H9 (cell line): ENCODE measurements at regions not wholly inside any gene's neighbourhood (a gene's known extent, or its start where the extent isn't known, plus 50 kb on each side); places are given as distances from the start of the nearest gene placed in this dataset.

Source experiments
- DNase-seq: peaks from one replicate; pipeline ENCODE4 v3.0.0-alpha.2; 2017
- H2AFZ ChIP-seq: one replicate; pipeline ENCODE4 v1.6.1; 2013; ENCODE audit warnings: mild to moderate bottlenecking, low read length, control low read depth, moderate library complexity
- H2AK5ac ChIP-seq: 2 replicates; pipeline ENCODE4 v1.6.1; 2013; ENCODE audit warnings: low read length, control low read depth, mixed read lengths; ENCODE audit not compliant: insufficient read length
- H2BK120ac ChIP-seq: one replicate; pipeline ENCODE4 v1.6.1; 2013; ENCODE audit warnings: low read depth, mild to moderate bottlenecking, low read length, control low read depth, inconsistent platforms; ENCODE audit not compliant: poor library complexity, severe bottlenecking
- H2BK12ac ChIP-seq: 2 replicates; pipeline ENCODE4 v1.6.1; 2013; ENCODE audit warnings: low read length, control low read depth, mixed read lengths, low read depth; ENCODE audit not compliant: insufficient read length
- H2BK15ac ChIP-seq: 2 replicates; pipeline ENCODE4 v1.6.1; 2013; ENCODE audit warnings: low read depth, low read length, control low read depth
- H2BK20ac ChIP-seq: one replicate; pipeline ENCODE4 v1.6.1; 2013; ENCODE audit warnings: low read depth, mild to moderate bottlenecking, low read length, control low read depth, inconsistent platforms; ENCODE audit not compliant: poor library complexity, severe bottlenecking
- H2BK5ac ChIP-seq: 2 replicates; pipeline ENCODE4 v1.6.1; 2013; ENCODE audit warnings: low read length, control low read depth, mixed read lengths; ENCODE audit not compliant: insufficient read length
- H3K14ac ChIP-seq: 2 replicates; pipeline ENCODE4 v1.6.1; 2013; ENCODE audit warnings: low read length, control low read depth; ENCODE audit not compliant: insufficient read depth
- H3K18ac ChIP-seq: 2 replicates; pipeline ENCODE4 v1.6.1; 2013; ENCODE audit warnings: low read depth, mild to moderate bottlenecking, mixed read lengths, low read length, control low read depth; ENCODE audit not compliant: insufficient read length
- H3K23ac ChIP-seq: 2 replicates; pipeline ENCODE4 v1.6.1; 2013; ENCODE audit warnings: low read length, control low read depth, mixed read lengths, low read depth; ENCODE audit not compliant: insufficient read length
- H3K23me2 ChIP-seq: 2 replicates; pipeline ENCODE4 v1.6.1; 2013; ENCODE audit warnings: low read depth, mild to moderate bottlenecking, mixed read lengths, low read length, control low read depth; ENCODE audit not compliant: insufficient read length, poor library complexity, severe bottlenecking
- H3K27ac ChIP-seq: 2 replicates; pipeline ENCODE4 v1.5.1; 2013; ENCODE audit warnings: low read length, control low read depth, mixed read lengths, low read depth; ENCODE audit not compliant: insufficient read length
- H3K27me3 ChIP-seq: 2 replicates; pipeline ENCODE4 v1.6.1; 2013; ENCODE audit warnings: low read length, control low read depth, inconsistent platforms; ENCODE audit not compliant: insufficient read depth
- H3K4ac ChIP-seq: 2 replicates; pipeline ENCODE4 v1.6.1; 2013; ENCODE audit warnings: low read depth, mild to moderate bottlenecking, control low read depth, inconsistent platforms, low read length, moderate library complexity
- H3K4me1 ChIP-seq: 2 replicates; pipeline ENCODE4 v1.6.1; 2013; ENCODE audit warnings: low read length, control low read depth, inconsistent platforms; ENCODE audit not compliant: insufficient read depth
- H3K4me2 ChIP-seq: 2 replicates; pipeline ENCODE4 v1.6.1; 2013; ENCODE audit warnings: low read length, control low read depth, mixed read lengths; ENCODE audit not compliant: insufficient read length, insufficient read depth
- H3K56ac ChIP-seq: 2 replicates; pipeline ENCODE4 v1.6.1; 2013; ENCODE audit warnings: low read depth, mild to moderate bottlenecking, mixed read lengths, low read length, control low read depth; ENCODE audit not compliant: insufficient read length
- H3K79me1 ChIP-seq: 2 replicates; pipeline ENCODE4 v1.6.1; 2013; ENCODE audit warnings: low read depth, mild to moderate bottlenecking, moderate library complexity, low read length, control low read depth, inconsistent platforms; ENCODE audit not compliant: insufficient read depth, poor library complexity, severe bottlenecking
- H3K79me2 ChIP-seq: 2 replicates; pipeline ENCODE4 v1.6.1; 2013; ENCODE audit warnings: low read length, control low read depth, inconsistent platforms; ENCODE audit not compliant: insufficient read depth
- H3K9ac ChIP-seq: 2 replicates; pipeline ENCODE4 v1.6.1; 2013; ENCODE audit warnings: low read length, control low read depth, mixed read lengths; ENCODE audit not compliant: insufficient read length; ENCODE audit errors: extremely low read depth
- H3K9me3 ChIP-seq: one replicate; pipeline ENCODE4 v1.6.1; 2013; ENCODE audit warnings: low read depth, low read length, inconsistent platforms; ENCODE audit not compliant: control insufficient read depth
- H3T11ph ChIP-seq: one replicate; pipeline ENCODE4 v1.6.1; 2013; ENCODE audit warnings: mild to moderate bottlenecking, low read length, control low read depth, inconsistent platforms
- H4K20me1 ChIP-seq: one replicate; pipeline ENCODE4 v1.6.1; 2013; ENCODE audit not compliant: control insufficient read depth, insufficient read length, insufficient read depth
- H4K5ac ChIP-seq: 2 replicates; pipeline ENCODE4 v1.6.1; 2013; ENCODE audit warnings: low read depth, mild to moderate bottlenecking, mixed read lengths, low read length, control low read depth; ENCODE audit not compliant: insufficient read length
- H4K8ac ChIP-seq: replicated peaks from 2 replicates; pipeline ENCODE4 v1.6.1; 2013; ENCODE audit warnings: low read length, control low read depth, mixed read lengths, low read depth; ENCODE audit not compliant: insufficient read length
- H4K91ac ChIP-seq: 2 replicates; pipeline ENCODE4 v1.6.1; 2013; ENCODE audit warnings: low read depth, mild to moderate bottlenecking, moderate library complexity, mixed read lengths, low read length, control low read depth; ENCODE audit not compliant: insufficient read length
- H3K27ac Mint-ChIP-seq, 3 experiments: 2 replicates in 2 of 3; 3 replicates in 1 of 3; pipeline ENCODE4 v1.8.0; 2020 to 2021; ENCODE audit warnings: mixed read lengths in 3 of 3, mild to moderate bottlenecking in 1 of 3, moderate library complexity in 1 of 3
- H3K27me3 Mint-ChIP-seq: 2 replicates; pipeline ENCODE4 v1.8.0; 2021; ENCODE audit warnings: low read depth, mild to moderate bottlenecking, moderate library complexity, mixed read lengths
- H3K36me3 Mint-ChIP-seq, 3 experiments: 2 replicates in 2 of 3; 3 replicates in 1 of 3; pipeline ENCODE4 v1.8.0; 2020 to 2021; ENCODE audit warnings: low read depth in 3 of 3, mixed read lengths in 3 of 3; ENCODE audit not compliant: insufficient read depth in 1 of 3
- H3K4me1 Mint-ChIP-seq, 2 experiments: 2 replicates each; pipeline ENCODE4 v1.8.0; 2020; ENCODE audit warnings: mixed read lengths in 2 of 2
- H3K4me3 Mint-ChIP-seq, 2 experiments: 2 replicates in 1 of 2; 3 replicates in 1 of 2; pipeline ENCODE4 v1.8.0; 2020 to 2021; ENCODE audit warnings: mild to moderate bottlenecking in 2 of 2, mixed read lengths in 2 of 2, moderate library complexity in 1 of 2
- H3K9me3 Mint-ChIP-seq, 2 experiments: 2 replicates in 1 of 2; 3 replicates in 1 of 2; pipeline ENCODE4 v1.8.0; 2020; ENCODE audit warnings: mild to moderate bottlenecking in 2 of 2, mixed read lengths in 2 of 2, moderate library complexity in 1 of 2
- WGBS: extraction: QIAGEN DNeasy Blood & Tissue Kit; methylation state at CpG from one replicate; pipeline ENCODE4 v1.1.7; 2013; ENCODE audit warnings: missing lambda C conversion rate, low lambda C conversion rate, mixed read lengths; ENCODE audit not compliant: insufficient read length; ENCODE audit errors: extremely low coverage; 5-methylcytosine and 5-hydroxymethylcytosine counted together
- TF ChIP-seq, protein P1 (sequence below): fragments of 200-600 bp; sonication (generic); conservative IDR thresholded peaks from 3 replicates; pipeline ENCODE4 v1.8.0; 2021; ENCODE audit warnings: antibody characterized with exemption, mild to moderate bottlenecking

DNA sequence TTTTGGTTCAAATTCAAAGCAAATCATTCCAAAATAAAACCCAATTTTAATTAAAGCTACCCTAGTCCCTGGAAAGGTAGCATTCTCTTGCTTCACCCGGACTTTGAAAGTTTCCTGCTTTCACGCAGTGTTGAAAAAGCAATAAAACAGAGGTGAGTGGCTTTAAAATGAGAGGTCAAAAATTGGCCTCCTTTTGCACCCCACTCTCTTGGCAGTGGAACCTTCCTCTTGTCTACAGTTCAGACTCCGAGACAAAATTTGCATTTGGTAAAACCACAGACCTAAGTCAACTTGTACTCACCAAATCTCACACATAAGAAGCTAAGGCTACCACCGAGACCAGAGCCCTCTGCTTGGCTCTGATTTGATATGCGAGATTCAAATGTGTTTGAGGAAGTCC is 252.7 kb downstream of the TTLL7 start:
- no peak overlapping the region for H2AFZ ChIP-seq

More for the DNA sequence above, 252.7 kb downstream of the TTLL7 start:
- Histone ChIP-seq H3K14ac (no peak overlapping the region), H2BK120ac (no peak overlapping the region), H3K4me1 (0 out of 2 replicates have a peak, but pooled peaks cover 3% of the 10 kb centered on the region), H2BK20ac (no peak overlapping the region), H2BK5ac (no peak overlapping the region), H3K79me1 (no peaks in the 10 kb centered on the region), H3K9me3 (no peaks in the 10 kb centered on the region), H3K18ac (no peak overlapping the region), H2BK15ac (no peak overlapping the region), H3K4ac (no peak overlapping the region), H4K5ac (no peak overlapping the region), H2BK12ac (no peak overlapping the region), H3T11ph (no peak overlapping the region), H3K23me2 (no peaks in the 10 kb centered on the region), H2AK5ac (no peak overlapping the region), H4K8ac (no peak overlapping the region), H3K9ac (no peak overlapping the region), H3K79me2 (no peaks in the 10 kb centered on the region), H3K27me3 (no peaks in the 10 kb centered on the region), H4K91ac (no peak overlapping the region), H3K23ac (no peak overlapping the region), H4K20me1 (no peaks in the 10 kb centered on the region), H3K4me2 (no peak overlapping the region), H3K56ac (no peak overlapping the region), H3K27ac (no peak overlapping the region)
- no peak overlapping the region for H3K27ac Mint-ChIP-seq
- no peaks in the 10 kb centered on the region for H3K27me3 Mint-ChIP-seq
- peaks cover 15 to 21% of the 10 kb centered on the region in 2 experiments for H3K4me1 Mint-ChIP-seq
- no CpG with 5 or more reads among the region's 5 CpGs for WGBS
- peaks cover 6 to 10% of the 10 kb centered on the region in 2 experiments for H3K9me3 Mint-ChIP-seq
- TF ChIP-seq, protein P1, sequence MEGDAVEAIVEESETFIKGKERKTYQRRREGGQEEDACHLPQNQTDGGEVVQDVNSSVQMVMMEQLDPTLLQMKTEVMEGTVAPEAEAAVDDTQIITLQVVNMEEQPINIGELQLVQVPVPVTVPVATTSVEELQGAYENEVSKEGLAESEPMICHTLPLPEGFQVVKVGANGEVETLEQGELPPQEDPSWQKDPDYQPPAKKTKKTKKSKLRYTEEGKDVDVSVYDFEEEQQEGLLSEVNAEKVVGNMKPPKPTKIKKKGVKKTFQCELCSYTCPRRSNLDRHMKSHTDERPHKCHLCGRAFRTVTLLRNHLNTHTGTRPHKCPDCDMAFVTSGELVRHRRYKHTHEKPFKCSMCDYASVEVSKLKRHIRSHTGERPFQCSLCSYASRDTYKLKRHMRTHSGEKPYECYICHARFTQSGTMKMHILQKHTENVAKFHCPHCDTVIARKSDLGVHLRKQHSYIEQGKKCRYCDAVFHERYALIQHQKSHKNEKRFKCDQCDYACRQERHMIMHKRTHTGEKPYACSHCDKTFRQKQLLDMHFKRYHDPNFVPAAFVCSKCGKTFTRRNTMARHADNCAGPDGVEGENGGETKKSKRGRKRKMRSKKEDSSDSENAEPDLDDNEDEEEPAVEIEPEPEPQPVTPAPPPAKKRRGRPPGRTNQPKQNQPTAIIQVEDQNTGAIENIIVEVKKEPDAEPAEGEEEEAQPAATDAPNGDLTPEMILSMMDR, result no peak
- DNase-seq, result no peak
- H3K4me3 Mint-ChIP-seq, result no peak overlapping the region
- H3K36me3 Mint-ChIP-seq, result peaks cover under 1 to 11% (median 3%) of the 10 kb centered on the region in 3 experiments
